Stimulated activated CD4-positive, alpha-beta T cell treated with anti-CD3 and anti-CD28 coated beads, Interleukin-15, amount 100 ng/mL, for 1 hour (primary cell): ENCODE measurements at regions not wholly inside any gene's neighbourhood (a gene's known extent, or its start where the extent isn't known, plus 50 kb on each side); places are given as distances from the start of the nearest gene placed in this dataset.
"Not testable (repeated sequence)": the region's sequence is repeated elsewhere in the genome, so short reads cannot be mapped to it uniquely, and the experiment has no call there.

Source experiments
- DNase-seq, 2 donors: peaks; one replicate each; pipeline ENCODE4 v3.0.0-alpha.2; 2020; ENCODE audit warnings: low read depth in 1 of 2, low spot score in 1 of 2

DNA sequence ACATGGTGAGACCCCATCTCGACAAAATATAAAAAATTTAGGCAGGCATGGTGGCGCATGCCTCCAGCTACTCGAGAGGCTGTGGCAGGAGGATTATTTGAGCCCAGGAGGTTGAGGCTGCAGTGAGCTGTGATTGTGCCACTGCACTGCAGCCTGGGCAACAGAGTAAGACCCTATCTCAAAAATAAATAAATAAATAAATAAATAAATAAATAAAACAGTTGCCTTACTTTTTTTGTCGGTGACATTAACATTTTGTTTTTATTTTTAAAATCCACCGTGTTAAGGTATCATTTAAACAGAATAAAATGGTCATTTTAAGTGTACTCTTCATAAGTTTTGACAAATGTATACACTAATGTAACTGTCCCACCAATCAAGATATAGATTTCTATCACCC, 57.0 kb downstream of the RASL11A start:
- no peak for DNase-seq

DNA sequence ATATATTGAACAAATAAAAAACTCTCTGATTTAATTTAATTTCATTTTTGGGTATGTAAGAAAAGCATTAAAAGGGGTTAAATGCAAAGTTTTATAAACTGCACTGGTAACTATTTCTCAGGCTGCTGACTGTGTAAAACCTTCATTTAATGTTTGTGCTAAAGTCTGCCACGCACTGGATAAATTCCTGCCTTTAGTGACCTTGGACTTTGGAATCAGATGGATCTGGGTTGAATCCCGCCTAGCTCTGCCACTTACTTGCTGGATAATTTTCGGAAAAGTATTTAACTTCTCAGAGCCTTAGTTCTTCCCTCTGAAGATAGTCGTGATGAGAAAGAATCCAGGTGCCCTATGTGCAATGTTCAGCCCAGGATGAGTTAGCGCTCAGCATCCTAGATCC, 58.6 kb downstream of the RASL11A start:
- DNase-seq: no peak

DNA sequence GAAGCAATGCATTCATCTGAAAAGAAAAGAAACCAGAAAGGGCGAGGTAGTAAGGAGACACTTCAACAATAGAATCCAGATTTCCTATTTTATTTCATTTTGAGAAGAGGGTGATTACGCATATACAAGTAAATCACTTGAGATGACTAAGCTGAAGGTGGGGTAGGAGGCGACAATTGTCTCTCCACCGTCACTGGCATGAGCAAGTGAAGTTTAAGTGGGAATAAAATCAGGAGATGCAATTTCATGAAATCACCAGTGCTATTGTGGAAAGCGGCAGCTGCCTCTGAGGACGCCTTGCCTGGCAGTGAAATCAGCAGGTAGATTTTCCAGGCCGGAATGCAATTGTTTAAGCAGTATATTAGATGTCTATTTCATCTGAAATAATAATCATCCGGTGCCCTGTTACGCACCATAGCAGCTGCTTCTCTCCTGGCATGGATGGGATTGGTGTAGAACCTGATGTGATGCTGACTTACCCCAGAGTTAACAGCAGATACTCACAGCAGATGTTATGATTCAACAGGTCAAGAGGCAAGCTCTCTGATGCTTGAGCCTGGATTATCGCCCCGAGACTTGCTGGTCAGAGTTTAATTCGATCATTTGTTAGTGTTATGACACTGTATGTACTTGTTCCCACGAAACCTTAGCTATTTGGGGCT, 64.3 kb downstream of the RASL11A start:
- DNase-seq: no peak

DNA sequence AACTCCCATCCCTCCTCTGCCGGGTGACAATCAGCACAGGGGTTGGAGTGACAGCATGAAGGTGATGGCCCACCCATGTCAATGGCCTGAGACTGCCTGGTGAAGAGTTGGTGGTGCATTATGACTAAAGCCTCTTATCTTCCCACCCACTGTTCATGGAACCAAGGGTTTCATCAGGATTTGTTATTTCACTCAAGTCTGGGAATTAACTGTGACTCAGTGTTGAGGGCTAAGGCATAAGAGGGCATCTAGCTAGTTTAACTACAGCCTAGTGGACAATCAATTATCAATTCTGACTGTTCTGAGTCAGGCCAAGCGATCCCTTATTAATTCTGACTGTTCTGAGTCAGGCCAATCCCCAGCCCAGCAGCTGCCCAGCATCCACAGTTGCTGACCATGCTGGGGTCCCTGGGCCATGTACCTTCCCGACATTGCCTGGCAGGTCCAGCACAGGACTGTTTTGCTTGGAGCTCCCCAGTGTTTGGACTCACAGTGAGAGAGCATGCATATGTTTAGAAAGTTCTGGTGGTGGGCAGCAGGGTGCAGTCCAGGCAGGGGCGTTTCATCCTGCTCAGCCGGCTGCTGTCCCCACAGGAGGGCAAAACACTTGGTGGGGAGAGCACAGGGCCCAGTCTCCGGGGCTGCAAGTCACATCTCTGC, 65.5 kb downstream of the RASL11A start:
- no peak for DNase-seq

DNA sequence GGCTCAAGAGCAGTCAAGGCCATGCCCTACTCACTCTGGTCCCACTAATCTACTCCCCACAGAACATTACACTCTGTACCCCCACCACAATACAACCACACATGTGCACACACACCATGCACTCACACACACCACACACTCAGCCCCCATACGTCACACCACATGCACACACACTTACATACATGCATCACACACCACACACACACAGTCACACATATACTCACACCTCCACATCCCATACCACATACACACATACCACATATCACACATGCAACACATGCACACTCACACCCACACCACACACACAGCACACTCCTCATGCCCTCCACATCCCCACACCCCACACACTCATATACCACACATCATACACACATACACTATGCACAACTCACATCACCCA, 67.6 kb downstream of the RASL11A start:
- DNase-seq: no peak

DNA sequence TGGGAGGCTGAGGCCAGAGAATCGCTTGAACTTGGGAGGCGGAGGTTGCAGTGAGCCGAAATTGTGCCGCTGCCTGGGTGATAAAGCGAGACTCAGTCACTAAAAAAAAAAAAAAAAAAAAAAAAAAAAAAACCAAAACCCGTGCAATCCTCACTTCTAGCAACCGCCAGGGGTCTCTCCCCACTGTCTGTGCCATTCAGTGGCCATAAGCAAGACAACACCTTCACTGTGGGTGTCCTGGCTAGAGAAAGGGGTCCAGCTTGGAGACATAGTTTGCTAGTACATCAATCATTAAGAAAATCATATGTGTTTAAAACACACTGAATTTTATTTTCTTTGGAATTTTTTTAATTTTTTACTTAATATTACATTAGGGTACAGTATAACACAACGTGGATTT, 68.2 kb downstream of the RASL11A start:
- no peak for DNase-seq

DNA sequence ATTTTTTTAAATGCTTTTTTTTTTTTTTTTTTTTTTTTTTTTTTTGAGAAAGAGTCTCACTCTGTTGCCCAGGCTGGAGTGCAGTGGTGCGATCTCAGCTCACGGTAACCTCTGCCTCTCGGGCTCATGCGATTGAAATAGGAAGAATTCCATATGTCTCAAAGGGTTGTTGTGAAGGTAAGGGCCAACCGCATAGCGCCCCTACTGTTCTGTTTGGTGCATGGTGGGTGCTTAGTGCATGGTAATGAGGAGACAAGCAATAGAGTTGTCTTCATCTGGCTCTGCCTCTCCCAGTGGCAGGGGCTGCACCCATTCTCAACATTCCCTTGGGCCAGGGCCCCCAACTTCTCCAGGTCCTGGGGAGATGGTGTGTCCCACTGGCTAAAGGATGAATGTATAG, 68.7 kb downstream of the RASL11A start:
- DNase-seq: no peak

DNA sequence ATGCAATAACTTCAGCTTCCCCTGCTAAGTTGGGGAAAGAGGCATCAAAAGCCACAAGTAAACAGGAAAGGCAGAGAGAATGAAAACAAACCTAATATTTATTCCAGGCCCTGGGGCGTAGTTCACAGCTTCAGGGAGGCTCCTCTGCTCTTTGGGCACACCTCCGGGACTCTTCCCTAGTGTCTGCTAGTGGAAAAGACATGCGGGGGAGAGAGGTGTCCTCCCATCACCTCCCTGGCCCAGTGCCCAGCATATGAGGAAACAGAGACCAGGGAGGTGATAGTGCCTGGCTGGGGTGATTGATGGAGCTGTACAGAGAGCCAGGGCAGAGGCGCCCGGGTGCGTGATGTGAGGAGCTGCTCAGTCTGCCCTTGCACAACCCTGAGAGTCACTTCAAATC, 71.0 kb downstream of the RASL11A start:
- DNase-seq: no peak

DNA sequence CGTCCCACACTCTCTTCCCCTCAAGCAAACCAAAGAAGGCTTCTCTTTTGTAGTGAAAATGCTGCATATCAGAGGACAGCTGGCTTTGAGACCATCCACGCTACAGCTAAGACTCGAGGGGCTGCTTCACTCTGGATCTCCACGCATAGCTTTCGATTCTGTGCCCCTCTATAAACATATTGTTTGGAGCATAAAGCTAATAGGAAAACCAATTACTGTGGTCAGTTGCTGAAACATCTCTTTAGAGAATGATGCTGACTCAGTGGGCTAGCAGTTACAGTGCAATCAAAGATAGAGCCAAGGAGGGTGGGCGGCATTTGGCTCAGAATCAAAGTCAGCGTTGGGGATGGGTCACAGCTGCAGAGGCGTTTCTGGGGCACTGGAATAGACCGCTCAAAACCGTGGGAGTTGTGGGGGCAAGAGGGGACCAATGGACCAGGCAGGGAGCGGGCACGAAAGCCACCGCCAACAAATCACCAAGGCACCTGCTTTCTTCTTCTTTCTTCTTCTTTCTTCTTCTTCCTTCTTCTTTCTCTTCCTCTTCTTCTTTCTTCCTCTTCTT, 76.7 kb downstream of the RASL11A start:
- no peak for DNase-seq

DNA sequence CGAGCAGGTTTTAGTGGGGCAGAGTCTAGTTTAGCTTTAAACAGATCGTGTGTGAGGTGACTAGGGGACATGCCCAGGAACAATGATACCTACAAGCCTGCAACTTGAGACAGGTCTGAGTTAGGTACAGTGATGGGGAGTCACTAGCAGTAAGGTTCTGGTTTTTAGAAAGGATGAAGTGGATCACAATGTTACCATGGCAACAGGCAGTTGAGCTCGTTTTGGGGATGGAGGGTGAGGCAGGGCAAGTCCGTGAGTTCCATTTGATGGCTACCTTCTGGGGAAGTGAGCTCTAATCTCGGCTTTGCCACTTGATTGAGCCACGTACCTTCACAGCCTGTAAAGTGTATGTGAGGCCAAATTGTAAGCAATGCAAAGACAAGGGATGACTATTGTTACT, 76.0 kb upstream of the GTF3A start:
- no peak for DNase-seq

DNA sequence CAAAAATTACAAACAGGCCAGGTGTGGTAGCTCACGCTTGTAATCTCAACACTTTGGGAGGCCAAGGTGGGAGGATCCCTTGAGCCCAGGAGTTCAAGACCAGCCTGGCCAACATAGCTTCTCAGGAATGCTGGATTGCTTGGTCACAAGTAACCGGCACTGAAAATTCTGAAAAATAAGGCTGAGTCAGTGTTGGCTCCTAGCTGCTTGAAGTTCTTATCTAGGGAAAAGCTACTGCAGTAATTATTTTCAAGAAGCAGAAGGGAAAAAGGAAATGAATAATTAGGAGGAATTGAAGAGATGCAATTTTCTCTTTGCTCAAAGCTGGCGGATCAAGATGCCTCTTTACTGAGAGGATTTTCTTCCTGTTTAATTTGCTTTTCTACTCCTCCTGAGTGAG, 75.0 kb upstream of the GTF3A start:
- DNase-seq: no peak

DNA sequence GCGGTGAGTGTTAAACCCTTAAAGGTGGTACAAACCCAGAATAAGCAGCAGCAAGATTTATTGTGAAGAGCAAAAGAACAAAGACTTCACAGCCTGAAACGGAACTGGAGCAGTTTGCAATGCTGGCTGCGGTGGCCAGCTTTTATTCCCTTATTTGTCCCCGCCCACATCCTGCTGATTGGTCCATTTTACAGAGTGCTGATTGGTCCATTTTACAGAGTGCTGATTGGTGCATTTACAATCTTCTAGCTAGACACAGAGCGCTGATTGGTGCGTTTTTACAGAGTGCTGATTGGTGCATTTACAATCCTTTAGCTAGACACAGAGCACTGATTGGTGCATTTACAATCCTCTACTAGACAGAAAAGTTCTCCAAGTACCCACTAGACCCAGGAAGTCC, 73.6 kb upstream of the GTF3A start:
- not testable (repeated sequence) for DNase-seq

DNA sequence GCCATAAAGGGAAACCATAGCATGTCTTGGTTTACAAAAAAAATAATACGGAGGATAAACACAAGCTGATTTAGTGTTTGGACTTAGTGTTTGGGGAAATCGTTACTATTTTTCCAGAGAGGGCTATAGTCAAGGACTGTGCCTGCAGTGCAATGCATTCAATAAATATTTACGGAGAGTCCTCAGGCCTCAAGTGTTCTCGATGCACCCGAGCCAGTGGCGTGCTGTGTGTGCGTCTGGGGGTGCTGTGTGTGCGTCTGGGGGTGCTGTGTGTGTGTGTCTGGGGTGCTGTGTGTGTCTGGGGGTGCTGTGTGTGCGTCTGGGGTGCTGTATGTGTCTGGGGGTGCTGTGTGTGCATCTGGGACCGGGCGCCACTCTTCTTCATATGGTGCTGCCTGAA, 71.7 kb upstream of the GTF3A start:
- no peak for DNase-seq

DNA sequence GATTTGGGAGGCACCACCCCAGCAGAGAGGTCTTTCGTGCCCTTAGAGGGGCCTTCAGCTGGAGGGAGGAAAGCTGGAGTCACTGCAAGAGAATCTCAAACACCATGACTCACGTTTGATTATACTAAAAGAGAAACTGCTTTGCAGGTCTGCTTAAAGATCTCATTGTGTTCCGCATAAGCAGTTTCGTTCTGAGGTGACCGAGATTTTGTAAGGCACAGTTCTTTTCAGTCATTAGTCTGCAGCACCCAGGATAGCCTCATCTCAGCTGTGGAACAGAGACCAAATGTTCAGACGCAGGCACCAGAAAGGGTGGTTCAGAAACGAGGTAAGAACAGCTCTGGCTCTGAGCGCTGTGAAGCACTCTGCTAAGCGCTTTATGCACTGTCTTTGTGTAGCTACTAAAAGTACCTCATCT, 71.2 kb upstream of the GTF3A start:
- DNase-seq: no peak

DNA sequence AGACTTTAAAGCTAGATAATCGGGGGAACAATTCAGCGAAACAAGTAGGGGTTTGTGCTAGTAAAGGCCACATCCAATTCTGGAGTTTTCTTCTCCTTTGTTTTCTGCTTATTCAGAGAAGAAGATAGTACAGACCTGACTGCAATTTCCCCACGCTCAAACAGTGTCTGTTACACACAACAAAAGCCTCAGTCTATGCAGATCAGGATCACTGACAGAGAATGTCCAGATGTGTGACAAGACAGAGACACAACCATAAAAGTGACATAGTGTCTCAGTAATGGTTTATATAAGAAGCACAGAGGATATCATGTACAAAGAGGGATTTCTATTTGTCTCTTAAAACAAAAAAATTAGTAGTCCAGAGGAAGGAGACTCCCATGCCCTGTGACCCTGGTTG, 70.7 kb upstream of the GTF3A start:
- no peak for DNase-seq

DNA sequence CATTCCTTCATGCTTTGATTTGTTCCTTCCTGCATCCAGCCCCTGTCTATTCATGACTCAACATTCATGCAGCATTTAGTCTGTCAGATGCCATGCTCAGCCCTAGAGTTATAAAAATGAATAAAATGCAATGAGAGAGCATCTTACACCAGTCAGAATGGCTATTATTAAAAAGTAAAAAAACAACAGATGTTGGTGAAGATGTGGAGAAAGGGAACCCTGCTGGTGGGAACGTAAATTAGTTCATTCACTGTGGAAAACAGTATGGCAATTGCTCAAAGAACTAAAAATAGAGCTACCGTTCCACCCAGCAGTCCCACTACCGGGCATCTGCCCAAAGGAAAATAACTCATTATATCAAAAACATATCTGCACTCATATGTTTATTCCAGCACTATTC, 70.0 kb upstream of the GTF3A start:
- no peak for DNase-seq

DNA sequence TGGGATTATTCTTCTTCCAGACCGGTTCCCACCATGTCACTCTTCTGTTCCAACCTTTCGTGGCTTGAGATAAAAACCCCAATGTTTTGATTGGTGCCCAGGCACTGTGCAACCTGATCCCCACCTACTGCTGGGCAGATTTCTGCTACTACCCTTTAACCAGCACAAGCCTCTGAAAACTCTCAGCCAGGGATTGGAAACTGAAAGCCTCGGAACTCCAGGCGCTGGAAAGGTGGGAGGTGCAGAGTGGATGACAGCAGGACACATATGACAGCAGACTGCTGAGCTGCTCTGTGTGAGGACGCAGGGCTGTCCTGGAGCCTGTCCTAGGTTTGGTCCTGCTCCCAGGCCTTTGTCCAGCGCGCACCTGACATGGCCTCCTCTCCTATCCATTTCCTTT, 68.5 kb upstream of the GTF3A start:
- DNase-seq: no peak

DNA sequence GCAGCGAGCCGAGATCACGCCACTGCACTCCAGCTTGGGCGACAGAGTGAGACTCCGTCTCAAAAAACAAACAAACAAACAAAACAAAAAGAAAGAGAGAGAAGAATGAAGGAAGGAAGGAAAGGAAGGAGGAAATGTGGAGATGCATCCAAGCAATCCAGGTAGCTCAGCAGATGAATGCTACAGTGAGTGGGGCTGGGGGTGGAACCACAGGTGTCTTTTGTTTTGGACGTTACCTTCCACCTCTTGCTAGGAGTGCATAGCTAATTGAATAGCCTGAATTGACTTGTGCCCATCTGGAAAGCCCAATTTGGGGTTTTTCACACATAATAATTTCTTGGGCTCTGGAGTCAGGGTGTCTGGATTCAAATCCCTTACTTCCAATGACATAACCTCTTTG, 66.0 kb upstream of the GTF3A start:
- DNase-seq: no peak

DNA sequence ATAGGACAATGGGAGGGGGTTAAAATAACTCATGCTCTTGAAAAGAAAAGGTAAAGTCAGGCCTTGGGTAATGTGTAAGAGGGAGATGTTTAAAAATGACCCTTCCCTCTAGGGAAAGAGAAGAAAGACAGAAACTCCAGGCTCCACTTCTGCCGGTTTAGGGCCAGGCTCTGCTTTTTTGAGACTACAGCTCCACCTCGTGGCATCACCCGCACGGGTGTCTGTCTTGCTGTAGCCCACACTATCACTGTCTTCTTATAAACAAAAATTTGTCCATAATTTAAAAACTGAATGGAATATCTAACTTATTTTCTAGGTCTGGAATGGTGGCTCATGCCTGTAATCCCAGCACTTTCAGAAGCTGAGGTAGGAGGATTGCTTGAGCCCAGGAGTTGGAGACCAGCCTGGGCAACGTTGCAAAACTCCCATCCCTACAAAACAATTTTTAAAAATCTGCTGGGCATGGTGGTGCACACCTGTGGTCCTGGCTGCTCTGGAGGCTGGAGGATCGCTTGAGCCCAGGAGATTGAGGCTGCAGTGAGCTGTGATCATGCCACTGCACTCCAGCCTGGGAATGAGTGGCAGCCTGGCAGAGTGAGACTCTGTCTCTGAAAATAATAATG, 65.1 kb upstream of the GTF3A start:
- peak; percentile 37 to 53 for DNase-seq

DNA sequence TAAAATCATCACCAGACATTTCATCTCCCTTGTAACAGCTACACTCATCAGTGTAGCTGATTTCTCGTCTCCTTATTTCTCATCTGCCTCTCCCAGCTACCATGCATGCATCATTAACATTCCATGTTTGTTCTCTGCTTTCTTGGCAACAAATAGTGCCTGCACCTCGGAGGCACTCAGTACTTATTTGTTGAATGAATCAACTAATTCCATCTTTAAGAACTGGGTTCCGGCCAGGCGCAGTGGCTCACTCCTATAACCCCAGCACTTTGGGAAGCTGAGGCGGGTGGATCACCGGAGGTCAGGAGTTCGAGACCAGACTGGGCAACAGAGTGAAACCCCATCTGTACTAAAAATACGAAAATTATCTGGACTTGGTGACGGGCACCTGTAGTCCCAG, 63.9 kb upstream of the GTF3A start:
- no peak for DNase-seq

DNA sequence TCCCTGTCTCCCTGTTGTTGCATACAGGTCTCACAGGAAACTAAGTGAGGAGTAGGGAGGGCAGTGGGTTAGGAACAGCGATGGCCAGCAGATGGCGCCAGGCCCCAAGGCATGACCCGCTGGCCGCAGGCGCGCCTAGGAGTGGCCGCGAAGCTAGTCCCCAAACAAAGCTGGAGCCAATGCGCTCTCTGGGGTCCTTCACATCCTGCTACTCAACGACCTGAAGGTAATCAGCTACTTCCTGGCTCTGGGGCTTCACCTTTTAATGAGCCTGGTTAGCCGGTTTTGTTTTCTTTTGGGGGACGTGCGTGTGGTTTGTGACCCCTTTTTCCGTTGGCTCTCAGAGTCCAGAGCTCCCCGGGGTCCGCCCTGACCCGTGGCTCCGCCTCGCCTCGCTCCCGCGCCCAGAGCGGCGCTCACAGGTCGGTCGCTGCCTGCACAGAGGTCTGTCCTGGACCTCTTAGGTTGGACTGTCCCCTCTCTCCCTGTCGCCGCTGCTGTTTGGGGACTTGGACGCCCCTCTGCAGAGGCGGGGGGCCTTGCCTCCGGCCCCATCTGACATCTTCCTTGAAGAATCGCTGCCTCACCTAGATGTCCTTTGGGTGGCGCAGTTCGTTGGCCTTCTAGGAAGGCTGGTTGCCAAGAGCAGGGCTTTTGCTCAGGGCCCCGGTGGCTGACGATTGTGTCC, 62.2 kb upstream of the GTF3A start:
- DNase-seq: peak; percentile 43 to 69

DNA sequence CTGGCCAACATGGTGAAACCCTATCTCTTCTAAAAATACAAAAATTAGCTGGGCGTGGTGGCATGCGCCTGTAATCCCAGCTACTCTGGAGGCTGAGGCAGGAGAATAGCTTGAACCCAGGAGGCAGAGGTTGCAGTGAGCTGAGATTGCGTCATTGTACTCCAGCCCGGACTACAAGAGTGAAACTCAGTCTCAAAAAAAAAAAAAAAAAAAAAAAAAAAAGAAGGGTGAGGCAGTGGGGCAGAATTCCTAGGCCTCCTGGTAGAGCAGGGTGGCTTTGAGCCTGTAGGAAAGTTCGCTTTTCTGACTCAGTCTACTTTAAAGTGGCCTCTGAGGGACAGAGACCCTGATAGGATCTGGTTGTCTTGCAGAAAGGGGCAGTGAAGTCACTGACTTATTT, 60.8 kb upstream of the GTF3A start:
- not testable (repeated sequence) for DNase-seq
